Panc1 (cell line): ENCODE measurements at regions not wholly inside any gene's neighbourhood (a gene's known extent, or its start where the extent isn't known, plus 50 kb on each side); places are given as distances from the start of the nearest gene placed in this dataset.

Source experiments
- ATAC-seq: fragments of 200-7000 bp; cut with Tn5 transposase; 2 replicates; pipeline ENCODE4 v1.9.1; 2020; ENCODE audit warnings: mild to moderate bottlenecking, moderate library complexity
- BruUV-seq: library from RNA; stranded (reverse); fragments of 400-500 nt; replicated peaks from 2 replicates; lab custom pipeline; 2021; lab: Mats Ljungman, UMichigan
- CTCF ChIA-PET: fragments of 300-600 bp; sonication (Branson Sonifier 250); formaldehyde crosslinking; loops from one replicate; lab custom pipeline; 2022; ENCODE audit warnings: antibody characterized with exemption; lab: Charles Lee
- POLR2A ChIA-PET: fragments of 300-600 bp; sonication (Branson Sonifier 250); formaldehyde crosslinking; loops from one replicate; lab custom pipeline; 2022; ENCODE audit warnings: antibody characterized with exemption; lab: Charles Lee
- DNase-seq: peaks from one replicate; pipeline ENCODE4 v3.0.0-alpha.2; 2010; ENCODE audit warnings: low read depth, low spot score
- H3K27ac ChIP-seq: 2 replicates; pipeline ENCODE4 v1.5.1; 2011; ENCODE audit warnings: mild to moderate bottlenecking, low read length, inconsistent platforms
- H3K27me3 ChIP-seq: fragments of 200-500 bp; sonication (Bioruptor generic); 2 replicates; pipeline ENCODE4 v1.6.0; 2014; ENCODE audit warnings: low read length, inconsistent platforms; ENCODE audit not compliant: control insufficient read depth, insufficient read depth
- H3K36me3 ChIP-seq: fragments of 200-500 bp; sonication (Bioruptor generic); 2 replicates; pipeline ENCODE4 v1.5.1; 2014; ENCODE audit warnings: inconsistent platforms, mild to moderate bottlenecking, low read length, moderate library complexity; ENCODE audit not compliant: control insufficient read depth, insufficient read depth
- H3K4me1 ChIP-seq: 2 replicates; pipeline ENCODE4 v1.5.1; 2011; ENCODE audit warnings: inconsistent platforms, mild to moderate bottlenecking, low read length, moderate library complexity; ENCODE audit not compliant: control insufficient read depth, insufficient read depth
- H3K4me3 ChIP-seq, 2 experiments: 2 replicates each; pipeline ENCODE4 v1.5.1; 2011 to 2012; ENCODE audit warnings: low read depth in 2 of 2, low read length in 2 of 2, mild to moderate bottlenecking in 2 of 2, inconsistent platforms in 1 of 2, moderate library complexity in 1 of 2
- H3K9me3 ChIP-seq: fragments of 200-500 bp; sonication (Bioruptor generic); 2 replicates; pipeline ENCODE4 v1.5.1; 2014; ENCODE audit warnings: low read depth, mild to moderate bottlenecking, inconsistent platforms, low read length, moderate library complexity; ENCODE audit not compliant: control insufficient read depth, insufficient read depth
- POLR2AphosphoS5 ChIP-seq: IDR thresholded peaks from 2 replicates; pipeline ENCODE4 v1.6.1; 2012; ENCODE audit warnings: mild to moderate bottlenecking, low read depth, low read length, moderate library complexity
- SIN3A ChIP-seq: IDR thresholded peaks from 2 replicates; pipeline ENCODE4 v1.6.1; 2012; ENCODE audit warnings: low read depth, mild to moderate bottlenecking, low read length, moderate library complexity, borderline replicate concordance; ENCODE audit not compliant: insufficient read depth
- TCF7L2 ChIP-seq: IDR thresholded peaks from 2 replicates; pipeline ENCODE4 v1.6.1; 2011; ENCODE audit warnings: mild to moderate bottlenecking, low read depth, low read length, inconsistent platforms
- in situ Hi-C: cut with HindIII; loops from 2 replicates; pipeline ENCODE4 v1.10.0; 2016; ENCODE audit warnings: low sequenced_read_pairs, low pct_unique_long_range_greater_than_20kb
- intact Hi-C: fragments of 100-400 bp; cut with micrococcal nuclease; formaldehyde crosslinking; loops from one replicate; pipeline ENCODE4 v1.10.0; 2022; ENCODE audit not compliant: unreplicated experiment
- TF ChIP-seq, protein P1 (sequence below), 2 experiments: IDR thresholded peaks; 2 replicates each; pipeline ENCODE4 v1.6.1; 2011 to 2012; ENCODE audit warnings: low read depth in 2 of 2, control low read depth in 1 of 2, low read length in 1 of 2, mild to moderate bottlenecking in 1 of 2, moderate library complexity in 1 of 2; ENCODE audit not compliant: insufficient read depth in 1 of 2
- TF ChIP-seq, protein P2 (sequence below): fragments of 450-650 bp; IDR thresholded peaks from 2 replicates; pipeline ENCODE4 v1.5.1; 2017; ENCODE audit warnings: mild to moderate bottlenecking

DNA sequence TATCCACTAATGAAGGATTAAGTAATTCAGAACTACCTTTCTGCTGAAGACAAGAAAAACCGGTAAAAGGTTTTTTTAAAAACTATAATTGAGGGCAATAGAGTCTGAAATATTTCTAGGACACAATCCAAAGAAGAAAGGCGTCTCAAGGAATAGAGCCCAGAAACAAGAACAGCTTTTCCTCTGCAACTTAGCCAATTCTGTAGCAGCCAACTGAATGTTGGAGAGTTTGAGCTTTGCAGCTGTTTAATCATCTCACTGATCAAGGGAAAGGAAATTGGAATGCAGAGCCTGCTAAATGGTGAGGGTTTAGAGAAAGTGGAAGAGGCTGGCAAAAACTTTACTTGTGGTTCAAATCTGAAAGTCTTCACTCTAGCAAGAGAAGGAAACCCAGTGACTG is 818.9 kb downstream of the KCNT2 start:
- no peak overlapping the region for H3K27ac ChIP-seq
- BruUV-seq: no TSS peak
- POLR2A ChIA-PET: no interaction called here
- no peaks in the 10 kb centered on the region for H3K9me3 ChIP-seq
- H3K36me3 ChIP-seq: no peaks in the 10 kb centered on the region
- ATAC-seq: no peak
- in situ Hi-C loops (no loop called here), intact Hi-C loops (no loop called here)
- no peak overlapping the region for H3K4me3 ChIP-seq
- CTCF ChIA-PET: no interaction called here
- TF ChIP-seq, protein P1, sequence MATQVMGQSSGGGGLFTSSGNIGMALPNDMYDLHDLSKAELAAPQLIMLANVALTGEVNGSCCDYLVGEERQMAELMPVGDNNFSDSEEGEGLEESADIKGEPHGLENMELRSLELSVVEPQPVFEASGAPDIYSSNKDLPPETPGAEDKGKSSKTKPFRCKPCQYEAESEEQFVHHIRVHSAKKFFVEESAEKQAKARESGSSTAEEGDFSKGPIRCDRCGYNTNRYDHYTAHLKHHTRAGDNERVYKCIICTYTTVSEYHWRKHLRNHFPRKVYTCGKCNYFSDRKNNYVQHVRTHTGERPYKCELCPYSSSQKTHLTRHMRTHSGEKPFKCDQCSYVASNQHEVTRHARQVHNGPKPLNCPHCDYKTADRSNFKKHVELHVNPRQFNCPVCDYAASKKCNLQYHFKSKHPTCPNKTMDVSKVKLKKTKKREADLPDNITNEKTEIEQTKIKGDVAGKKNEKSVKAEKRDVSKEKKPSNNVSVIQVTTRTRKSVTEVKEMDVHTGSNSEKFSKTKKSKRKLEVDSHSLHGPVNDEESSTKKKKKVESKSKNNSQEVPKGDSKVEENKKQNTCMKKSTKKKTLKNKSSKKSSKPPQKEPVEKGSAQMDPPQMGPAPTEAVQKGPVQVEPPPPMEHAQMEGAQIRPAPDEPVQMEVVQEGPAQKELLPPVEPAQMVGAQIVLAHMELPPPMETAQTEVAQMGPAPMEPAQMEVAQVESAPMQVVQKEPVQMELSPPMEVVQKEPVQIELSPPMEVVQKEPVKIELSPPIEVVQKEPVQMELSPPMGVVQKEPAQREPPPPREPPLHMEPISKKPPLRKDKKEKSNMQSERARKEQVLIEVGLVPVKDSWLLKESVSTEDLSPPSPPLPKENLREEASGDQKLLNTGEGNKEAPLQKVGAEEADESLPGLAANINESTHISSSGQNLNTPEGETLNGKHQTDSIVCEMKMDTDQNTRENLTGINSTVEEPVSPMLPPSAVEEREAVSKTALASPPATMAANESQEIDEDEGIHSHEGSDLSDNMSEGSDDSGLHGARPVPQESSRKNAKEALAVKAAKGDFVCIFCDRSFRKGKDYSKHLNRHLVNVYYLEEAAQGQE (IDR thresholded peaks at IDR 0.05; ENCODE audit: insufficient read depth in 1 of 2, low read depth in 2 of 2, low read length in 1 of 2): no peak
- TF ChIP-seq, protein P2, sequence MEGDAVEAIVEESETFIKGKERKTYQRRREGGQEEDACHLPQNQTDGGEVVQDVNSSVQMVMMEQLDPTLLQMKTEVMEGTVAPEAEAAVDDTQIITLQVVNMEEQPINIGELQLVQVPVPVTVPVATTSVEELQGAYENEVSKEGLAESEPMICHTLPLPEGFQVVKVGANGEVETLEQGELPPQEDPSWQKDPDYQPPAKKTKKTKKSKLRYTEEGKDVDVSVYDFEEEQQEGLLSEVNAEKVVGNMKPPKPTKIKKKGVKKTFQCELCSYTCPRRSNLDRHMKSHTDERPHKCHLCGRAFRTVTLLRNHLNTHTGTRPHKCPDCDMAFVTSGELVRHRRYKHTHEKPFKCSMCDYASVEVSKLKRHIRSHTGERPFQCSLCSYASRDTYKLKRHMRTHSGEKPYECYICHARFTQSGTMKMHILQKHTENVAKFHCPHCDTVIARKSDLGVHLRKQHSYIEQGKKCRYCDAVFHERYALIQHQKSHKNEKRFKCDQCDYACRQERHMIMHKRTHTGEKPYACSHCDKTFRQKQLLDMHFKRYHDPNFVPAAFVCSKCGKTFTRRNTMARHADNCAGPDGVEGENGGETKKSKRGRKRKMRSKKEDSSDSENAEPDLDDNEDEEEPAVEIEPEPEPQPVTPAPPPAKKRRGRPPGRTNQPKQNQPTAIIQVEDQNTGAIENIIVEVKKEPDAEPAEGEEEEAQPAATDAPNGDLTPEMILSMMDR: no peak
- TF ChIP-seq SIN3A: no peak
- no peak for TF ChIP-seq POLR2AphosphoS5
- TF ChIP-seq TCF7L2: no peak
- no peaks in the 10 kb centered on the region for H3K27me3 ChIP-seq
- H3K4me1 ChIP-seq: no peaks in the 10 kb centered on the region
- DNase-seq: no peak

DNA sequence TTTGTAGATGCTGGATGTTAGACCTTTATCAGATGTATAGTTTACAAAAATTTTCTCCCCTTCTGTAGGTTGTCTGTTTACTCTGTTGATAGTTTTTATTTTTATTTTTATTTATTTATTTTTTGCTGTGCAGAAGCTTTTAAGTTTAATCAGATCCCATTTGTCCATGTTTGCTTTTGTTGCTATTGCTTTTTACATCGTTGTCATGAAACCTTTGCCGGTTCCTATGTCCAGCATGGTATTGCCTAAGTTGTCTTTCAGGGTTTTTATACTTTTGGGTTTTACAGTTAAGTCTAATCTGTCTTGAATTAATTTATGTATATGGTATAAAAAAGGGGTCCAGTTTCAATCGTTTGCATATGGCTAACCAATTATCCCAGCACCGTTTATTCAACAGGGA is 819.5 kb downstream of the KCNT2 start:
- intact Hi-C loops (no loop called here), in situ Hi-C loops (no loop called here)
- TF ChIP-seq, protein P1 (IDR thresholded peaks at IDR 0.05; ENCODE audit: insufficient read depth in 1 of 2, low read depth in 2 of 2, low read length in 1 of 2): no peak
- TF ChIP-seq, protein P2: no peak
- no peak for TF ChIP-seq SIN3A
- no peak for TF ChIP-seq POLR2AphosphoS5
- TF ChIP-seq TCF7L2: no peak
- no peak overlapping the region for H3K27ac ChIP-seq
- no TSS peak for BruUV-seq
- DNase-seq: no peak
- CTCF ChIA-PET: no interaction called here
- no peak for ATAC-seq
- no peaks in the 10 kb centered on the region for H3K4me1 ChIP-seq
- no peaks in the 10 kb centered on the region for H3K27me3 ChIP-seq
- H3K36me3 ChIP-seq: no peaks in the 10 kb centered on the region
- POLR2A ChIA-PET: no interaction called here
- no peaks in the 10 kb centered on the region for H3K9me3 ChIP-seq
- H3K4me3 ChIP-seq: no peak overlapping the region
